ENCODE measurements at regions not wholly inside any gene's neighbourhood (a gene's known extent, or its start where the extent isn't known, plus 50 kb on each side); places are given as distances from the start of the nearest gene placed in this dataset.

DNA sequence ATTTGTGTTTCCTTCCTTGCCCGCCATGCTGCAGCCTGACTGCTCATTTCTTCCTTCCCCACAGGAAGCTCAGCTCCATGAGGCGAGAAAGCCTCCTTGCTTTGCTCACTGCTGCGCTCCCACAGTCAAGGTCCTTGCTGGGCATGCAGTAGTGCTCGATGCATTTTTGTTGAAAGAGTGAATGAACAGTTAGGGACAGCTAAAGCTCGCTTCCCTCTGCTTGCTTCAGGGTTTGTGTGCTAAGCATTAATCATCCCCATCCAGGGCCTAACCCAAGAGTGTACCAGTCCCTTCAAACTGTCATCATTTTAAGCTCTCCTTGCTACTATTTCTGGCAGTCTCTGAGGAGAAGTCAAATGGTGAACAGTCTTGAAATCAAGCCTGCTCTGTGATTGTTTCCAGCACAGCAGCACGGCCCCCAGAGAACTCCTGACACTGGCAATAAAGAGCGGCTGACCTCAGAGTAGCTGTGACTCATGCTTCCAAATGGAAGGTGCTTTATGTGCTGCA is 171.7 kb upstream of the SOX11 start:
- CTCF ChIA-PET, result no interaction called here
- RAD21 ChIA-PET (ENCODE audit: low non-redundant PET in 1 of 2, low total read pairs in 2 of 2, uncharacterized antibody in 2 of 2, unreplicated experiment in 2 of 2), result no interaction called here
- no peak overlapping the region for H2AFZ ChIP-seq (ENCODE audit: low read depth, low read length, poor library complexity, severe bottlenecking)
- H3K4me3 ChIP-seq (replicated peaks in 1 of 2; ENCODE audit: low read depth in 1 of 2, low read length in 2 of 2), result no peak overlapping the region
- H3K36me3 ChIP-seq (ENCODE audit: control insufficient read depth in 1 of 2, insufficient read depth in 2 of 2, low read length in 2 of 2), result no peaks in the 10 kb centered on the region
- no peaks in the 10 kb centered on the region for H3K27me3 ChIP-seq (ENCODE audit: insufficient read depth, low read length)
- no peaks in the 10 kb centered on the region for H3K9me2 ChIP-seq (ENCODE audit: insufficient read depth)
- H3K79me2 ChIP-seq (ENCODE audit: insufficient read depth, low read length), result no peaks in the 10 kb centered on the region
- no peak overlapping the region for H3K9ac ChIP-seq (ENCODE audit: low read length)
- no peak for ATAC-seq
- intact Hi-C loops (cut with micrococcal nuclease), result no loop called here
- no peaks in the 10 kb centered on the region for H4K20me1 ChIP-seq (ENCODE audit: insufficient read depth)
- peaks cover 3 to 25% of the 10 kb centered on the region in 2 experiments; a peak in 2 of 4 replicates for H3K9me3 ChIP-seq (ENCODE audit: control insufficient read depth in 1 of 2, insufficient read depth in 1 of 2, low read depth in 1 of 2, low read length in 2 of 2)
- DNase-seq (ENCODE audit: low read depth, low spot score), result no peak
- no peak overlapping the region for H3K4me2 ChIP-seq (ENCODE audit: low read length)
- no TSS peak for BruUV-seq (replicated peaks)
- H3K27ac ChIP-seq (ENCODE audit: low read depth, low read length), result no peak overlapping the region
- no peak for TF ChIP-seq CEBPB (IDR thresholded peaks at IDR 0.05; ENCODE audit: low read depth)
- TF ChIP-seq SIN3A (IDR thresholded peaks at IDR 0.05; ENCODE audit: low read depth), result no peak
- TF ChIP-seq, protein P1, sequence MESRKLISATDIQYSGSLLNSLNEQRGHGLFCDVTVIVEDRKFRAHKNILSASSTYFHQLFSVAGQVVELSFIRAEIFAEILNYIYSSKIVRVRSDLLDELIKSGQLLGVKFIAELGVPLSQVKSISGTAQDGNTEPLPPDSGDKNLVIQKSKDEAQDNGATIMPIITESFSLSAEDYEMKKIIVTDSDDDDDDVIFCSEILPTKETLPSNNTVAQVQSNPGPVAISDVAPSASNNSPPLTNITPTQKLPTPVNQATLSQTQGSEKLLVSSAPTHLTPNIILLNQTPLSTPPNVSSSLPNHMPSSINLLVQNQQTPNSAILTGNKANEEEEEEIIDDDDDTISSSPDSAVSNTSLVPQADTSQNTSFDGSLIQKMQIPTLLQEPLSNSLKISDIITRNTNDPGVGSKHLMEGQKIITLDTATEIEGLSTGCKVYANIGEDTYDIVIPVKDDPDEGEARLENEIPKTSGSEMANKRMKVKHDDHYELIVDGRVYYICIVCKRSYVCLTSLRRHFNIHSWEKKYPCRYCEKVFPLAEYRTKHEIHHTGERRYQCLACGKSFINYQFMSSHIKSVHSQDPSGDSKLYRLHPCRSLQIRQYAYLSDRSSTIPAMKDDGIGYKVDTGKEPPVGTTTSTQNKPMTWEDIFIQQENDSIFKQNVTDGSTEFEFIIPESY (IDR thresholded peaks at IDR 0.05; ENCODE audit: extremely low read depth, insufficient replicate concordance, low read length), result no peak
- TF ChIP-seq CBX3 (IDR thresholded peaks at IDR 0.05; ENCODE audit: low read depth), result no peak
- TF ChIP-seq POLR2AphosphoS5 (IDR thresholded peaks at IDR 0.05; ENCODE audit: low read depth, low read length), result no peak
- TF ChIP-seq, protein P2, sequence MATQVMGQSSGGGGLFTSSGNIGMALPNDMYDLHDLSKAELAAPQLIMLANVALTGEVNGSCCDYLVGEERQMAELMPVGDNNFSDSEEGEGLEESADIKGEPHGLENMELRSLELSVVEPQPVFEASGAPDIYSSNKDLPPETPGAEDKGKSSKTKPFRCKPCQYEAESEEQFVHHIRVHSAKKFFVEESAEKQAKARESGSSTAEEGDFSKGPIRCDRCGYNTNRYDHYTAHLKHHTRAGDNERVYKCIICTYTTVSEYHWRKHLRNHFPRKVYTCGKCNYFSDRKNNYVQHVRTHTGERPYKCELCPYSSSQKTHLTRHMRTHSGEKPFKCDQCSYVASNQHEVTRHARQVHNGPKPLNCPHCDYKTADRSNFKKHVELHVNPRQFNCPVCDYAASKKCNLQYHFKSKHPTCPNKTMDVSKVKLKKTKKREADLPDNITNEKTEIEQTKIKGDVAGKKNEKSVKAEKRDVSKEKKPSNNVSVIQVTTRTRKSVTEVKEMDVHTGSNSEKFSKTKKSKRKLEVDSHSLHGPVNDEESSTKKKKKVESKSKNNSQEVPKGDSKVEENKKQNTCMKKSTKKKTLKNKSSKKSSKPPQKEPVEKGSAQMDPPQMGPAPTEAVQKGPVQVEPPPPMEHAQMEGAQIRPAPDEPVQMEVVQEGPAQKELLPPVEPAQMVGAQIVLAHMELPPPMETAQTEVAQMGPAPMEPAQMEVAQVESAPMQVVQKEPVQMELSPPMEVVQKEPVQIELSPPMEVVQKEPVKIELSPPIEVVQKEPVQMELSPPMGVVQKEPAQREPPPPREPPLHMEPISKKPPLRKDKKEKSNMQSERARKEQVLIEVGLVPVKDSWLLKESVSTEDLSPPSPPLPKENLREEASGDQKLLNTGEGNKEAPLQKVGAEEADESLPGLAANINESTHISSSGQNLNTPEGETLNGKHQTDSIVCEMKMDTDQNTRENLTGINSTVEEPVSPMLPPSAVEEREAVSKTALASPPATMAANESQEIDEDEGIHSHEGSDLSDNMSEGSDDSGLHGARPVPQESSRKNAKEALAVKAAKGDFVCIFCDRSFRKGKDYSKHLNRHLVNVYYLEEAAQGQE (IDR thresholded peaks at IDR 0.05; ENCODE audit: low read depth), result no peak
- TF ChIP-seq EZH2phosphoT487 (IDR thresholded peaks at IDR 0.05; ENCODE audit: borderline replicate concordance), result no peak
- TF ChIP-seq, protein P3, sequence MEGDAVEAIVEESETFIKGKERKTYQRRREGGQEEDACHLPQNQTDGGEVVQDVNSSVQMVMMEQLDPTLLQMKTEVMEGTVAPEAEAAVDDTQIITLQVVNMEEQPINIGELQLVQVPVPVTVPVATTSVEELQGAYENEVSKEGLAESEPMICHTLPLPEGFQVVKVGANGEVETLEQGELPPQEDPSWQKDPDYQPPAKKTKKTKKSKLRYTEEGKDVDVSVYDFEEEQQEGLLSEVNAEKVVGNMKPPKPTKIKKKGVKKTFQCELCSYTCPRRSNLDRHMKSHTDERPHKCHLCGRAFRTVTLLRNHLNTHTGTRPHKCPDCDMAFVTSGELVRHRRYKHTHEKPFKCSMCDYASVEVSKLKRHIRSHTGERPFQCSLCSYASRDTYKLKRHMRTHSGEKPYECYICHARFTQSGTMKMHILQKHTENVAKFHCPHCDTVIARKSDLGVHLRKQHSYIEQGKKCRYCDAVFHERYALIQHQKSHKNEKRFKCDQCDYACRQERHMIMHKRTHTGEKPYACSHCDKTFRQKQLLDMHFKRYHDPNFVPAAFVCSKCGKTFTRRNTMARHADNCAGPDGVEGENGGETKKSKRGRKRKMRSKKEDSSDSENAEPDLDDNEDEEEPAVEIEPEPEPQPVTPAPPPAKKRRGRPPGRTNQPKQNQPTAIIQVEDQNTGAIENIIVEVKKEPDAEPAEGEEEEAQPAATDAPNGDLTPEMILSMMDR (IDR thresholded peaks at IDR 0.05 in 2 of 3, conservative IDR thresholded peaks at IDR 0.05 in 1 of 3; ENCODE audit: borderline replicate concordance in 1 of 3, insufficient read depth in 1 of 3, low read depth in 2 of 3, low read length in 2 of 3), result no peak
- no peak for TF ChIP-seq ZFX (IDR thresholded peaks at IDR 0.05)
- no peak for TF ChIP-seq ZNF274 (IDR thresholded peaks at IDR 0.05; ENCODE audit: low read depth, low read length)
- no peak for TF ChIP-seq TCF7L2 (IDR thresholded peaks at IDR 0.05; ENCODE audit: borderline replicate concordance, extremely low read depth, insufficient read depth, insufficient read length)
- no peak for TF ChIP-seq SRF (IDR thresholded peaks at IDR 0.05; ENCODE audit: low read depth)
- TF ChIP-seq, protein P4, sequence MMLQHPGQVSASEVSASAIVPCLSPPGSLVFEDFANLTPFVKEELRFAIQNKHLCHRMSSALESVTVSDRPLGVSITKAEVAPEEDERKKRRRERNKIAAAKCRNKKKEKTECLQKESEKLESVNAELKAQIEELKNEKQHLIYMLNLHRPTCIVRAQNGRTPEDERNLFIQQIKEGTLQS (IDR thresholded peaks at IDR 0.05), result no peak
- TF ChIP-seq FOSL1 (IDR thresholded peaks at IDR 0.05; ENCODE audit: low read depth), result no peak
- H3K4me1 ChIP-seq (ENCODE audit: control insufficient read depth in 1 of 2, insufficient read depth in 2 of 2, low read length in 2 of 2), result no peaks in the 10 kb centered on the region
- POLR2A ChIA-PET, result no interaction called here
